ENCODE measurements at regions not wholly inside any gene's neighbourhood (a gene's known extent, or its start where the extent isn't known, plus 50 kb on each side); places are given as distances from the start of the nearest gene placed in this dataset.

DNA sequence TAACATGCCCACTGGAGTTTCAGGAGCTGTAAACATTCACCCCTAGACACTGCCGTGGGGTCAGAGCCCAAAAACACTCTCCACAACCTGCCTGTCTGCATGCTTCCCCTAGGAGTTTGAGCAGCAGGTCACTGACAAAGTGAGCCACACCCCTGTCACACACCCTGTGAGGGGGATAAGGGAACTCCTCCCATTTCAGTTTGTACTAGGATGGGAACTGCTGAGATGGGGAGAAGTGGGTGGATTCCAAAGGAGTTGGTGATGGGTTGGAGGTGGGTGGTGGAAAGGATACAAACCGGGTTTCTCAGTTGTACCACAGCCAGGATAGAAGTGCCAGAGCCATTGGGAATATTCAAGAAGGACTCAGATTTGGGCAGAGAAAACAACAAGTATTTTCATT is 140.2 kb downstream of the MIS18A start:
- no peak for TF ChIP-seq EZH2 (IDR thresholded peaks at IDR 0.05)
- TF ChIP-seq POLR2AphosphoS5 (IDR thresholded peaks at IDR 0.05; ENCODE audit: borderline replicate concordance, low read depth, low read length): no peak

Data from SK-N-MC (cell line).